NCI-H524 treated with DMSO at 0.1 percent for 48 hours (cell line): ENCODE measurements at regions not wholly inside any gene's neighbourhood (a gene's known extent, or its start where the extent isn't known, plus 50 kb on each side); places are given as distances from the start of the nearest gene placed in this dataset.

Experiments used
- DNase-seq: peaks from one replicate; lab custom pipeline; 2025; lab: John Stamatoyannopoulos, UW

DNA sequence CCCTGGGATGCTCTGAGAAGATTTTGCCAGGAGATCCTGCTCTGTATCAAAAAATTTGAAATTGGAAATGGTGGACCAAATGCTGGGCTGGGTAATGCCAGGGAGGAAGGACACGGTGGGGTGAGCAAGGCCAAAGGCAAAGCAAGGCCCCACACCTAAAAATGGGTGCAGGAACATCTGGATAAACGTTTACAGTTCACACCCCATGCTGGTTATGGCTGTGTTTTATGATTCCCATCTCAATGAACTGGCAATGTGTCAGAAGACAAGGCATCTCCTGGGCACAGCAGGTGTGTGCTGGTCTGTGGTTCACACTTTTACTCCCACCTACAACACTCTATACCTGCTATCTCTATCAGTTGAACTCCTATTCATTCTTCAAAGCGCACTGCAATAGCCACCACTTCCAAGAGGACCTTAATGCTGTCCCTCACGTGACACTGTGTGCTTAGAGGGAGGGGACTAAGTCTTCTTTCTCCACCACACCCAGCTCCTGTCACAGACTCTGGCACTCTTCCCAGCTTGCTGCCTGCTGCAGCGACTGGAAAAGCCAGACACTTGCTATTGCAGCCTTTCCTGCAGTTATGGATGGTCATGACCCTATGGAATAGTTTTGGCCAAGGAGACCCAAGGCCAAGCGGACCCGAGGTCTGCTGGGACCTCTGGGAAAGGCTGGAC is 277.5 kb downstream of the CTTN start:
- DNase-seq: no peak

DNA sequence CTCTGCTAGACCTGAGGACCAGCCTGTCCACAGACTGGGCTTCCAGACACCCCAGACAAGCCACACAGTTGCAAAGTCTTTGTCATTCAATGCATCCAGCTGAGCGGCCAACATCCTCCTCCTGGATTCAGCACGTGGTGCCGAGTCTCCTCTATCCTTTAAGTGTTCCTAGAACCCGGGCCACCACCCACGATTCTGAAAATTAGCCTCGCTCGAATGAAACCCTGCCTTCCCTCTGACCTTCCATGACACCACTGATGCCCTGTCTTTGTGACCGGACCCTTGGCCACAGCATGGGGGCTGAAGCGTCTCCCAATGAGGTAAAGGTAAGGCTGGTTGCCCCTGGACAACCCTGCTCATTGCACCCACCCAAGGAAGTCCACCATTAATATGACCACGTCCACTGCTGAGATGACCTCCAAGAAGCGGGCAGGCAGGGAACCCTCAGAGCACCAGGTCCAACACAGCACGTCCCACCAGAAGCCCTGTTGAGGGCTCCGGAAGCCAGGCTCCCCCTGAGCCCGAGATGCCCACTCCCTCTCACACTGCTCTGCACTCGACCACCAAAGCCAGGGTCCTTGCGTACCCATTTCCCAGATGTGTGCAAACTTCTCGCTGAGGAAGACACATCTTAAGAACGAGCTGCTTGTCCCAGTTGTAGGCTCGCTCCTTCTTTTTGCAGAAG is 279.0 kb downstream of the CTTN start:
- DNase-seq: no peak

DNA sequence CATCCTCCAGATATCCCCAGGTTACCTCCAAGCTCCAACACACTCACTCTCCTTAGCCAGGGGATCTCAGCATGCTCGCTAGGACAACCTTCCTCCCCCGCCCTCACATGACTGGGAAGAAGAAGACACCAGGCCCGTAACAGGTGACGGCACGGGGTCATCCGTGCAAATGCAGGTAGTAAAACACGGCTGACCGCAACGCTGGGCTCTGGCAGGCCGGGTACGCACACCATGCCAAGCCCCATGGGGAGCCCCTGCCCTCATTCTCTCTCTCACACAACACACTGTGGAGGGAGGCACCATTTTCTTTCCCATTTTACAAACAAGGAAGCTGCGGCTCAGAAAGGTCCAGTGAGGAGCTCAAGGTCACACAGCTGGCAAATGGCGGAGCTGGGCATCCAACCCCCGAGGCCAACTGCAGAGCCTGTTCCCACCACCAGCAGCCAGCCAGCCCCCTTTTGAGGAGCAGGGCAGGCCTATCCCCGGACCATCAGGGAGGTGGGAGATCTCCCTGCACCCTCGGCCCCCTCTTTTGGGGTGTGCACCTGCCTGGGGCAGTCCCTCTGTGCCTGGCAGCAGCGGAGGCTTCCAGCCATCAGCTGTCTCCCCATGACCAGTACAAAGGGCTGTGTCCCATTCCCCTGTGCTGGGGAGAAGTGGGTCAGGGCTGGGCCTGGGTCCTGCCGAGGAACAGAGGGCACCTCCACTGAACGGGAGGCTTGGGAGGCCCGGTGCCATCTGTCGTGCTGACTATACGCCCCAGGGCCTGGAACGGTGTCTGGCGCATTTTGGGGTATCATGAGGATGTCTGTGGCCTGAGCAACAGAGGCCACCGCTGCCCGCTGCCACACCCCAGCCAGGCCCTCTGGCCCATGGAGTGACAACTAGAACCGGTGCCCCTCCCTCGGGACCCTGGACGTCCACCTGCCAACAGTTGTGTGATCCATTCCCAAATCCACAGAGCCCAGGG is 280.9 kb downstream of the CTTN start:
- DNase-seq: no peak

DNA sequence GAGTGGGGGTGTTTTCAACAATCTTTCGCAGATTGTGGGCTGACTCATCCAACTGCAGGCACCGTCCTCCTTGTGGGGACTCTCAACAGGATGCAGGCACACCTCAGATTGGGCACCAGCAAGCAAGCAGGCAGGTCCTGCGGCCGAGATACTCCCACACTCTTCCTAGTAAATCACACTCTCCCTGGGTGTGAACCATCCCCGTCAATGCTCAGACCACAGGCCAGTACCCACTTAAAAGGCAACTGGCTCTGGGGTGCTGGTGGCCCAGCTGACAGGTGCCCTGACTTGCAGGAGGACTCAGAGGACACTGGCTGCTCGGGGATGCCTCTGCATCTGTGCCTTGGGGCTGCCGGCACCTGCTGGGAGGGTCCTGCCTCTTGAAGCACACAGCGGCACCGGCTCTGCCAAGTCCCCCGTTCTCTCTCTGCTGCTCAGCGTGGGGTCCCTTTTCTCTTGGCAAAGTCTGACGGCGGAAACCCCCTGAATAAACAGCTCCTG is 282.5 kb downstream of the CTTN start:
- no peak for DNase-seq

DNA sequence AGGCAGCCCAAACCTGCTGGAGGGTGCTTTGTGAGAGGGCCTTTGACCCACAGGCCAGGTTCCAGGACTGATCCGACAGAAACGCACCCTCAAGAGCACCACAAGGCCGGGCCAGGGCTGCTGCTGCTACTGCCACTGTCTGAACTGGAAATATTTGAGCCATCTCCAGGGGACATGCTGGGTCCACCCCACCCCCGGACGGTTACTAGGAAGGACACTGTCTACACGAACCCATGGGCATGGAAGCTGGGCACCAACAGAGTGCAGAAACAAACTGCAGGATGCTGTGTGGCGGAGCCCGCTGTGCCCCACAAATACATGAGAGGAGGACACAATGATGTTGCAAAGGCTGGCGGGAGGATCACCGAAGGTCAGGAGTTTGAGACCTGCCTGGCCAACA is 283.7 kb downstream of the CTTN start:
- no peak for DNase-seq

DNA sequence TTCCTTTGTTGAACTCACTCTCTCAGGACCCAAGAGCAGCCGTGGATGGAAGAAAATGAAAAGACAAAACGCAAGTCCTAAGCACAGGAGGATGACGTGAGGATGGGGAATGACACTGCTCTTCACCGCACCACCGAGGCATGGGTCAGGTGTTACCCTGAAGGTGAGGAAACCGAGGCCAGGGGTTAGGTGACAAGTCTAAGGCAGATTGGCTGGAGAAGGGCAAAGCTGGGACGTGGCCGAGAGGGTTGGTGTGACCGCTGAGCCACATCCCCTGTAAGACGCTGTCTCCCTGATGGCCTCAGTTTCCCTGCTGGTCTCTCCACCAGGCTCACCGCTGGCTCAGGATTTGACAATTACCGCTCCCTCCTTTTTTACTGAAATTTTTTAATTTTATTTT is 284.4 kb downstream of the CTTN start:
- no peak for DNase-seq

DNA sequence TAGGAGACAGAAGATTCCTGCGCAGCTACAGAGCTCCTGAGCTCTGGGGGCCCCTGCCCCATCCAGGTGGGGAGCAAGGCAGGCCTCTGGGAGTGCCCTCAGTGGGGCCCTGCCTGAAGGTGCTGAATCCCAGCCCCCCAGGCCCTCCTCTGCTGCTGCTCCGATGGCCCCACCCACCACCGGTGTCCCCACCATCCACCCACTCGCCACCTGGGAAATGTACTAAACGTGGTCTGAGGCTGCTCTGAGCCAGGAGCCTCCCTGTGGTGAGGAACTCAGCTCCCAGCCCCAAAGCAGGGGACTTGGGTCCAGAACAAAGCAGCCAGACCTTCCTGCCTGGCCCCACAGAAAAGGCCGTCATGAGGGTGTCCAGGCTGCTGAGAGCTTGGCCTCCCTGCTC is 289.4 kb downstream of the CTTN start:
- DNase-seq: no peak

DNA sequence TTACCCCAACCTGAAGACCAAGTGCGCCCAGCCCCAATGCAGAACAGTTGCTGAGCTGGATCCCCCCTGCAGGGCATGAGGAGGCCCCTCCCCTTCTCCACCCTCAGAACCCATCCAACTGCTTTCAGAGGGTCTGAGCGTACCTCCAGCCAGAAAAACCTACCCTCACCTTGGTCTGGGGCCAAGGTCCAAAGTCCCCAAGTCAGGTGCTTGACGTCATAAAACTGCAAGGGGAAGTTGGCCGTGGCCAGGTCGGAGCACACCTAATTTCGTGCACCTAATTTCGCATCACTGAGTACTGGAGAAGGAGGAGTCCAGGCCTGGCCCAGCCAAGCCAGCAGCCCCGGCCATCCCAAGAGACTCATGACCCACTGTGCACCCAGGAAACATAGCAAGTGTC is 289.8 kb downstream of the CTTN start:
- no peak for DNase-seq

DNA sequence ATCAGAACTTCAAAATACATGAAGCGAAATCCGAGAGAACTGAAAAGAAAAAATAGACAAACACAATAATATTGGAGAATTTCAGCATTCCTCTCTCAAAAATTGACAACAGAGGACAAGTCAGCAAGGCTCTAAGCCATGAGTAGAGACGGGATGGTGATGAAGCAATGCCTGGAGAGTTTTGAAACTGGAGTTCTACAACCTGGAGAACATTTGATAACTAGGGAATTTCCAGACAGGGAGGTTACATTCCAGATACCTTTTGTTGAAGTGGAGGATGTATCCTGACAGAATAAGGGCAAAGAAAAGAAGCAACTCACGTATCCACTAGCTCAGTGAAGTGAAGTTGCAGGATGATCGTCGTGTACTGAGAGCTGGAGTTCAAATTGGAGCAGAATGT is 291.4 kb downstream of the CTTN start:
- no peak for DNase-seq

DNA sequence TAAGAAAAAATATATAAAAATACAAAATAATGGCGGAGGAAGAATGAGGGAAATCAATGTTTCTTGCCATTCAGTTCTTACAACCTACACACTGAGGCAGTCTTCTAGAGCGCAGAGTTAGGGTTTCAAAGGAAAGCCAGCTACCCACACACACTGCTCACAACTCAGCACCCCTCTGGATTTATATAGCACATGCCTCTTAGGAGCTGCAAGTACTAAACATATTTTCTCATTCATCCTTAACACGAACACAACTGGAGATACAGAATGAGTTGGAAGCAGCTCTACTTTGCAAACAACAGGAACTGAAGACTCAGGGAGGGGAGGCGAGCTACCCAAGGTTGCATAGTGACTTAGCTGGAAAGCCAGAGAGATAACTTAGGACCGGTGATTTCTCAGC is 293.8 kb downstream of the CTTN start:
- no peak for DNase-seq

DNA sequence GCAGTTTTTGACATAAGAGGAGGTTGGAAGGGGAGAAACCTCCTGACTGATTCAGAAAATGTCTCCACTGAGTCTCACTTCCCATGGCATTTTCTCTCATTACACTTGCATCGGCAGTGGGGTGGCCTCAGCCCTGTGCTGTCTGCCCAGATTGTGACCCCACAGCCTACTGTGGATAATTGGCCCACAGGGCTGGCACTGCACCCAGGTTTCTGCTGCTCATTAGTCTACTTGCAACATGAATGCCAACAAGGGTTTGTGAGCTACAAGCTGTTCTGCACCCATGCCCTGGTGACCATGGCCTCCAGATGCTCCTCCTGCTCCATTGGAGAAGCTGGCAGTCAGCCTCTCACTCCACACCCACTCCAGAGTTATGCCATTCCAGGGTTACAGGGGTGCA is 296.0 kb downstream of the CTTN start:
- no peak for DNase-seq

DNA sequence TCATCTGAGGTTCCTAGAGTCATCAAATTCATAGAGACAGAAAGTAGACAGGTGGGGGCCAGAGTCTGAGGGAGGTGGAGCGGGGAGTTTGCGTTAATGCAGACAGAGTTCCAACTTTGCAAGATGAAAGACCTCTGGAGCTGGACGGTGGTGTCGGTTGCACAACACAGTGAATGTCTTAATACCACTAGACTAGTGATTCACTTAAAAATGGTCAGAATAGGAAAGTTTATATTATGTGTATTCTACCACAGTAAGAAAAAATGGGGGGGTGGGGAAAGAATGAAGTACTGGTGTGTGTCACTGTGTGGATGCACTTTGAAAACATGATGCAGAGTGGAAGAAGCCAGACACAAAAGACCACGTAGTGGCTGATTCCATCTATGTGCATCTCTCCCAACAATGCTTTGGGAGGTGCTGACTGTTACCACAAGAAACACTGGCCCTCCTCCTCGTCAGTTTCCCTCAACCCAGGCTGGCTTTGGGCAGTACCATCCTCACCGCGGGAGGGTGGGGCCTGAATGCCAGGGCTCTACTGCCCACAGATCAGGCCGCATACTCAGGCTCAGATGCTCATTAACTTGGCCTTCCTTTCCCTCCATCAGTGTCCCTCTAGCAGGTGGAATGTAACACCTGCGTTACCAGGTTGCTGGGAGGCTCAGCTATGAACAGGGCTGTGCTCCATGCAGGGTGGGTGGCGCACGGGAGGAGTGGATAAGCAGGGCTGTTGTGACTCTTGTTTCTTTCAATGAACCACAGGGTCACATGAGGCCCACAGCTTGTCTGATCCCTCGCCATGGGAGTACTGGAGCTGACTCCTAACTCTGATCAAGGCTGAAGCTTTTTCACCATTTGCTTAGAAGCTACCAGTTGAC is 297.0 kb downstream of the CTTN start:
- no peak for DNase-seq

DNA sequence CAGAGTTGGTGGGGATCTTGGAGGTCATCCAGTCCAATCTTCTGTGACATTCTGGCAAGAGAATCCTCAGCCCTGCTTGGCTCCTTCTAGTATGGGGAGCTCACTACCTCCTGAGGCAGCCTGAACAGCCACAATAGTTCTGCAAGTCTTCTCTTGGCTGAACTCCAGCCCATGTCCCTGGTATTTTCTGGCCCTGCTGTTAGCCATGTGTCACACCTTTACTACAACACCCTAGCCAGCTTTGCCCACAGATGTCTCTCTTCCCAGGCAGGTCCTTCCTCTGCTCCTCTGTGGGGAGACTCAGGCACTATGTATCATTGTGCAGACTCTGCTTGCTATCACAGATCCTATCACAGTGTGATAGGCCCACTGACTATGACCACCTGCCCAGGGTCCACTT is 297.7 kb downstream of the CTTN start:
- no peak for DNase-seq

DNA sequence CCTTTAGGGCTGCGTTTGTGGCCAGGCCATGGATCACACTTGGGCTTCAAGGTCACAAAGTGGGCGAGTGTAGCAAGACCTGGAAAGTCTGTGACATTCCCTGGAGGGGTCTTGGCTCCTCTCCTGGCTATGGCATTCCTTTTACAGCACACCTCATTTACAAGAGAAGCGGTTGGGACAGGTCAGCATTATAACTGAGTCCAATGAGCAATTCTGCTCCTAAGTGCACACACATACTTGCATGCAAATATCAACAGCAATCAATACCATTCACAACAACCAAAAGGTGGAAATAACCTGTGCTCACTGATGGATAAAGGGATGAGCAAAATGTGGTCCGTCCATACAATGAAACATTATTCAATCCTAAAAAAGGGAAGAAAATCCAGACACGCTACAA is 298.2 kb downstream of the CTTN start:
- DNase-seq: no peak

DNA sequence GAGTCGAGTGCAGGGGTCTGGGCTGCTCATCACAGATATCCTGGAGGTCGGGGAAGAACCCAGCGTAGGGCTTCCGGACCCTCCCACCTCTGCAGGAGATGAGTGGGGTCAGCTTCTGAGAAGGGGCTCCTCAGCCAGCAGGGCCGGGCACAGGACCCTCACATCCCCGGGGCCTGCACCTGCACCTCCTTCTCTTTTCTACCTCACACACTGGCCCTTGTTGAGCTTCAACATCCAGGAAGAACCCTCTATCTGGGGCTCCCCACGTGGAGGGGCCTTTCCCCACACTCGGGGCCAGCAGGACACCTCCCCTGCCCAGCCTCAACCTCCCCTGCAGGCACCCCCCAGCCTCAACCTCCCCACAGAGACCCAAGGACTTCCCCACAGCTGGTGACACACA is 299.4 kb downstream of the CTTN start:
- no peak for DNase-seq

DNA sequence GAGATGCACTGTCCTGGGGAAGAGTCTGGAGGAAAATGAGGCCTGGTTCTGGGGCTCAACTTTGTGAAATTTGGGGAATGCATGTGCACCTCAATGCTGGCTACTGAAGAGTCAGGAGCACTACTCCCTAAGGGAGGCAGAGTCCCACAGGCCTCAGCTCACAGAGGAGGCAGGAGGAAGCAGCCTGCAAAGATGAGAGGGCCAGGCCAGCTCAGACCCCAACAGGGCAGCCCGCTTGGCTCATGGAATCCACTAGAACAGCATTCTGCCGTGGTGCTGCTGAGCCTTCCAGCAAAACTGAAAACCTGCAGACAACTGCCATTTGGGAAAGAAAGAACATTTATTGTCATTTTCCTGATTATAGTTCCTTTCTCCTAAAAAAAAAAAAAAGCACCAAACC is 300.5 kb downstream of the CTTN start:
- DNase-seq: no peak

DNA sequence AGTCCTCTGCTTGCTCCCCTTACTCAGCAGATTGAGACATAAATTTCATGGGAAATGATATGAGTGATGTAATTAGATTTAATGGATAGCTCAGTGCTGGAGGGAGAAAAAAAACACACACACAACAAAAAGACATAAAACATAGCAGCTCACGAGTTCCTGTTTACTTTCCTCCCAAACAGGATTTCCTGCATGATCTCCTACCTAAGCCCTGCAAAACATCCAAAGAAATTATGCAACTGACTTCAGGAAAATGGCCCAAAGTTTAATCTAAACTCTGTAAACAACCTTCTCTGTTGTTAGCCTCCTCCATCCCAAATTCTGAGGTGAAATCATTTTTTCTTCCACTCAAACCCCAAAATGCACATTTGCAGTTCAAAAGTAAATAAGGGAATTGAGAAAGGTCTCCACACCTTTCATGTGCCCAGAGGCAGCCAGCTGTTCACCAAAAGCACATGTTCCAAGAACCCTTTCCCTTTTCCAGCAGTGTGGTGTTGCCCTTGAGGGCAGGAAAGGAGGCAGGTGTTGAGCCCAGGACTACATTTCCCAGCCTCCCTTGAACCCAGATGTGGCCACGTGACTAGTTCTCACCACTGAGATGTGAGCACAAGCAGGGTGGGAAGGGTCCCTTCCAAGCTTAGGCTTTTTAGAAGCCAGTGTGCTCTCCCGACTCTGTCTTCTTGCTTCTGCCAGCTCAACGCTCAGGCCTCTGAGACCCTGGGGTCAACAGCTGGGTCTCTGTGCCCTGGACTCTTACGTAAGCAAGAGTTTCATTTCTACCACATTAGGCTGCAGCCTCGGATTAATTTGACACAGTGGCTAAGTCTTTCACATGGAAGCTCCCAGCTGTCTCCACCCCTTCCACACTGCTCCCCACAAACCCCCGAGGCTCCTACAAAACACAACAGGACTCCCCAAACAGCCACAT is 301.2 kb downstream of the CTTN start:
- no peak for DNase-seq

DNA sequence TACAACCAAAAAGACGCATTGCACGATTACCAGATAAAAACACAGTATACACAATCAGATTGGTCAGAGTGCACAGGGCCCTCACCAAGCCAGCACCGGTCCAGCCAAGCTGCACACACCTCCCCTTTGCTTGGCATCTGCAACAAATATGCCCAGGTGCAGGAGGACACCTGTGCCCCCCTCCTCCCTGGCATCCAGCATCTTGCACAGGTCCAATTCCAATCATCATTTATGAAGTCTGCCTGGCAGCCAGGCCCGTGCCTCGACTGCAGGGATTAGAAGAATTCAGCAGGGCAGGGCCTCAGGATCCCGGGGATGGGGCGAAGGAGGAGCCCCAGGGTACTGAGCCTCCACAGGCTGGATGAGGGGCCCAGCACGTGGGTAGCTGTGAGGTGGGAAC is 302.1 kb downstream of the CTTN start:
- no peak for DNase-seq

DNA sequence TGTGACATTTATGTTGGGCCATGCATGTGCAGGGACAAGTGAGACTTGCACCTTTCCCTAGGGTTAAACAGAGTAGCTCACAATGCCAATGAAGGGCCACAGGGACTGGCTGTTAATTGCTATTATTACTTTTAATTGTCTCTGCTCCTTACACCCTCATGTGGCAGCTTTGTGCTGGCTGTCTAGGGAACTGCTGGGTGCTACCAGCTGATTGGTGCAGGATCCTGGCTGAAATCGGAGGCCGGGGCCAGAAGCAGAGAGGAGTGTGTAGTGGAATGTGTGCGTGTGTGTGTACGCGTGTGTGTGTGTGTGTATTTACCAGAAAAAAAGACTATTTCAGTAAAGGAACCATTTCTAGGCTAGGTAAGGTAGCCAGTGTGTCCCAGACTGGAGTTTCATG is 302.5 kb downstream of the CTTN start:
- DNase-seq: no peak

DNA sequence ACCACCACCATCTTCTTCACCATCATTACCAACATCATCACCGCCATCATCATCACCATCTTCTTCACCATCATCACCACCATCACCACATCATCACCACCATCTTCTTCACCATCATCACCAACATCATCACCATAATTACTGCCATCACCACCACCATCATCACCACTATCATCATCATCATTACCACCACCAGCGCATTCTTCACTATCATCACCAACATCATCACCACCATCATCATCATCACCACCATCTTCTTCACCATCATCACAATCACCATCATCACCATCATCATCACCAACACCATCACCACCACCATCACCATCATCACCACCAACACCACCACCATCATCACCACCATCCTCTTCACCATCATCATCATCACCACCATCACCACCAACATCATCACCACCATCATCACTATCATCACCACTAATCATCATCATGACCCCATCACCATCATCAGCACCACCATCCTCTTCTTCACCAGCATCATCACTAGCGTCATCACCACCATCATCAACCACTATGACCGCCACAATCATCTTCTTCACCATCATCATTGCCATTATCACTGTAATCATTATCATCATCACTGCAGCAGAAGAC is 303.8 kb downstream of the CTTN start:
- no peak for DNase-seq
